Osteocyte (in vitro differentiated cells): ENCODE measurements at regions not wholly inside any gene's neighbourhood (a gene's known extent, or its start where the extent isn't known, plus 50 kb on each side); places are given as distances from the start of the nearest gene placed in this dataset.
"Not testable (repeated sequence)": the region's sequence is repeated elsewhere in the genome, so short reads cannot be mapped to it uniquely, and the experiment has no call there.

Experiments used
- DNase-seq: peaks from one replicate; pipeline ENCODE4 v3.0.0; 2021; ENCODE audit warnings: mixed read lengths; ENCODE audit not compliant: unreplicated experiment; ENCODE audit errors: extremely low spot score
- H3K27ac Mint-ChIP-seq: one replicate; pipeline ENCODE4 v1.8.0; 2021; ENCODE audit warnings: mild to moderate bottlenecking, mixed read lengths; ENCODE audit not compliant: unreplicated experiment
- H3K27me3 Mint-ChIP-seq: one replicate; pipeline ENCODE4 v1.8.0; 2021; ENCODE audit warnings: mixed read lengths; ENCODE audit not compliant: unreplicated experiment
- H3K36me3 Mint-ChIP-seq: one replicate; pipeline ENCODE4 v1.8.0; 2021; ENCODE audit warnings: mixed read lengths; ENCODE audit not compliant: unreplicated experiment
- H3K4me1 Mint-ChIP-seq: one replicate; pipeline ENCODE4 v1.8.0; 2021; ENCODE audit warnings: mixed read lengths; ENCODE audit not compliant: unreplicated experiment
- H3K4me3 Mint-ChIP-seq: one replicate; pipeline ENCODE4 v1.8.0; 2021; ENCODE audit warnings: mild to moderate bottlenecking, moderate library complexity, mixed read lengths; ENCODE audit not compliant: unreplicated experiment
- H3K9me3 Mint-ChIP-seq: one replicate; pipeline ENCODE4 v1.8.0; 2021; ENCODE audit warnings: mixed read lengths; ENCODE audit not compliant: unreplicated experiment
- CTCF ChIP-seq: fragments of 200-600 bp; sonication (generic); IDR thresholded peaks from 2 replicates; pipeline ENCODE4 v1.5.0; 2021; ENCODE audit warnings: antibody characterized with exemption, mild to moderate bottlenecking, moderate library complexity

- peaks cover 14% of the 10 kb centered on the region for H3K36me3 Mint-ChIP-seq
- H3K27me3 Mint-ChIP-seq: no peaks in the 10 kb centered on the region
- H3K27ac Mint-ChIP-seq: peak overlapping the region; percentile 94
- TF ChIP-seq CTCF: peak; percentile 73
- H3K4me3 Mint-ChIP-seq: no peak overlapping the region
- peaks cover 45% of the 10 kb centered on the region for H3K4me1 Mint-ChIP-seq
- H3K9me3 Mint-ChIP-seq: peaks cover 11% of the 10 kb centered on the region
- DNase-seq: no peak
Observed at GRCh38 chr2:189347540-189347939, 93.7 kb upstream of the WDR75 start.

- no peak for TF ChIP-seq CTCF
- peak overlapping the region; percentile 94 for H3K27ac Mint-ChIP-seq
- H3K4me3 Mint-ChIP-seq: no peak overlapping the region
- peaks cover 15% of the 10 kb centered on the region for H3K36me3 Mint-ChIP-seq
- no peaks in the 10 kb centered on the region for H3K27me3 Mint-ChIP-seq
- peaks cover 11% of the 10 kb centered on the region for H3K9me3 Mint-ChIP-seq
- peaks cover 48% of the 10 kb centered on the region for H3K4me1 Mint-ChIP-seq
- no peak for DNase-seq
Observed at GRCh38 chr2:189348369-189348768, 92.9 kb upstream of the WDR75 start.

GRCh38 chr2:189350540-189351209, 90.6 kb upstream of the WDR75 start:
- Mint-ChIP-seq H3K27ac (peak overlapping the region; percentile 94), H3K4me3 (no peak overlapping the region), H3K9me3 (peaks cover 24% of the 10 kb centered on the region), H3K36me3 (peaks cover 24% of the 10 kb centered on the region), H3K4me1 (peaks cover 50% of the 10 kb centered on the region), H3K27me3 (no peaks in the 10 kb centered on the region)
- no peak for TF ChIP-seq CTCF
- no peak for DNase-seq

GRCh38 chr2:189351933-189352332, 89.3 kb upstream of the WDR75 start:
- H3K27me3 Mint-ChIP-seq: not testable (repeated sequence)
- peaks cover 45% of the 10 kb centered on the region for H3K4me1 Mint-ChIP-seq

GRCh38 chr2:189357375-189357774, 83.9 kb upstream of the WDR75 start:
- not testable (repeated sequence) for H3K4me3 Mint-ChIP-seq, H3K27ac Mint-ChIP-seq, H3K27me3 Mint-ChIP-seq, DNase-seq
- Mint-ChIP-seq H3K9me3 (peaks cover 54% of the 10 kb centered on the region), H3K36me3 (peaks cover 53% of the 10 kb centered on the region), H3K4me1 (peaks cover 24% of the 10 kb centered on the region)

More at GRCh38 chr2:189351933-189352332, 89.3 kb upstream of the WDR75 start:
- H3K4me3 Mint-ChIP-seq, DNase-seq: not testable (repeated sequence)
- Mint-ChIP-seq H3K36me3 (peaks cover 32% of the 10 kb centered on the region), H3K27ac (peak overlapping the region; percentile 94), H3K9me3 (peaks cover 31% of the 10 kb centered on the region)

- H3K9me3 Mint-ChIP-seq: peaks cover 35% of the 10 kb centered on the region
- H3K4me3 Mint-ChIP-seq: no peak overlapping the region
- H3K27ac Mint-ChIP-seq: peak overlapping the region; percentile 7
- no peak for DNase-seq
- H3K36me3 Mint-ChIP-seq: peaks cover 31% of the 10 kb centered on the region
- H3K27me3 Mint-ChIP-seq: no peaks in the 10 kb centered on the region
- TF ChIP-seq CTCF: no peak
- peaks cover 33% of the 10 kb centered on the region for H3K4me1 Mint-ChIP-seq
Observed at GRCh38 chr2:189360861-189361260, 80.4 kb upstream of the WDR75 start.
